Hepatocyte (in vitro differentiated cells): ENCODE measurements at regions not wholly inside any gene's neighbourhood (a gene's known extent, or its start where the extent isn't known, plus 50 kb on each side); places are given as distances from the start of the nearest gene placed in this dataset.

ENCODE experiments used
- DNase-seq: peaks from one replicate; pipeline ENCODE4 v3.0.0-alpha.2; 2016; ENCODE audit warnings: low spot score
- H2AFZ ChIP-seq: fragments of 200-600 bp; sonication (generic); 2 replicates; pipeline ENCODE4 v1.6.0; 2016; ENCODE audit warnings: antibody characterized with exemption, mild to moderate bottlenecking
- H3K27ac ChIP-seq: fragments of 200-600 bp; sonication (generic); 2 replicates; pipeline ENCODE4 v1.5.1; 2016; ENCODE audit warnings: mild to moderate bottlenecking
- H3K27me3 ChIP-seq: fragments of 200-600 bp; sonication (generic); 2 replicates; pipeline ENCODE4 v1.6.1; 2016
- H3K36me3 ChIP-seq: fragments of 200-600 bp; sonication (generic); replicated peaks from 2 replicates; pipeline ENCODE4 v1.5.1; 2016; ENCODE audit warnings: low read depth; ENCODE audit not compliant: insufficient read depth
- H3K4me1 ChIP-seq: fragments of 200-600 bp; sonication (generic); 2 replicates; pipeline ENCODE4 v1.5.1; 2016; ENCODE audit warnings: mild to moderate bottlenecking, moderate library complexity; ENCODE audit not compliant: insufficient read depth
- H3K4me2 ChIP-seq: fragments of 200-600 bp; sonication (generic); 2 replicates; pipeline ENCODE4 v1.6.0; 2016
- H3K4me3 ChIP-seq: fragments of 200-600 bp; sonication (generic); 2 replicates; pipeline ENCODE4 v1.5.1; 2016; ENCODE audit warnings: mild to moderate bottlenecking
- H3K79me2 ChIP-seq: fragments of 200-600 bp; sonication (generic); 2 replicates; pipeline ENCODE4 v1.6.0; 2017; ENCODE audit warnings: mild to moderate bottlenecking
- H3K9me2 ChIP-seq: fragments of 200-600 bp; sonication (generic); replicated peaks from 2 replicates; pipeline ENCODE4 v1.6.0; 2017; ENCODE audit warnings: mild to moderate bottlenecking; ENCODE audit not compliant: insufficient read depth
- H3K9me3 ChIP-seq: fragments of 200-600 bp; sonication (generic); 2 replicates; pipeline ENCODE4 v1.5.1; 2016; ENCODE audit warnings: low read depth, mild to moderate bottlenecking
- H4K20me1 ChIP-seq: fragments of 200-600 bp; sonication (generic); 2 replicates; pipeline ENCODE4 v1.6.0; 2016; ENCODE audit warnings: mild to moderate bottlenecking; ENCODE audit not compliant: insufficient read depth, poor library complexity, severe bottlenecking
- EZH2 ChIP-seq: fragments of 200-600 bp; sonication (generic); IDR thresholded peaks from 2 replicates; pipeline ENCODE4 v1.6.1; 2016; ENCODE audit warnings: antibody characterized with exemption, mild to moderate bottlenecking, borderline replicate concordance
- EZH2phosphoT487 ChIP-seq: fragments of 200-600 bp; sonication (generic); IDR thresholded peaks from one replicate; pipeline ENCODE4 v1.6.1; 2018; ENCODE audit warnings: antibody characterized with exemption, mild to moderate bottlenecking, low read depth, moderate library complexity; ENCODE audit not compliant: unreplicated experiment, severe bottlenecking
- WGBS: methylation state at CpG from one replicate; pipeline ENCODE4 v1.1.6; 2016; ENCODE audit warnings: low lambda C conversion rate; ENCODE audit errors: missing lambda C conversion rate; 5-methylcytosine and 5-hydroxymethylcytosine counted together
- TF ChIP-seq, protein P1 (sequence below): fragments of 200-600 bp; sonication (generic); IDR thresholded peaks from 2 replicates; pipeline ENCODE4 v1.5.1; 2016; ENCODE audit warnings: antibody characterized with exemption, mild to moderate bottlenecking; ENCODE audit not compliant: poor library complexity

DNA sequence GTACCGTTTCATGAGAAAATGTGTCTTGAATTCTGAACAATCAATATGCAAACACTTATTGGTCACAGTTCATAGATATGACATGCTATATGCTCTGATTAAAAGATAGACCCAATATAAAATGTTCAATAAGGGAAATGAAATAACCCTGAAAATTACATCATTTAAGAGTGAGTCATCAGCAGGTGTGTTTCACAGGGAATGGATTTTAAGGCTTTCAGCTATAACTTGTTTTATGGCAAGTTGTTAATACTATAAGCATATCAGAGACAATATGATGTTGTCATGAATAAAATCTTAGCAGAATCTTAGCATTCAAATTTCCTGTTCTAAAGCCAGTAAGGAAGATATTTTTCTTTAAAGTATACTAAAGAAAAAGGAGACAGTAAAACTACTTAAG lies 483.4 kb upstream of the PCDH9 start:
- Histone ChIP-seq H3K27ac (no peak overlapping the region), H3K27me3 (no peaks in the 10 kb centered on the region), H2AFZ (no peak overlapping the region), H3K9me2 (no peaks in the 10 kb centered on the region), H3K4me2 (no peak overlapping the region), H3K36me3 (no peaks in the 10 kb centered on the region), H3K4me3 (no peak overlapping the region), H3K9me3 (no peaks in the 10 kb centered on the region), H3K79me2 (no peaks in the 10 kb centered on the region), H4K20me1 (no peaks in the 10 kb centered on the region), H3K4me1 (no peaks in the 10 kb centered on the region)
- TF ChIP-seq EZH2phosphoT487 (no peak), EZH2 (no peak)
- TF ChIP-seq, protein P1, sequence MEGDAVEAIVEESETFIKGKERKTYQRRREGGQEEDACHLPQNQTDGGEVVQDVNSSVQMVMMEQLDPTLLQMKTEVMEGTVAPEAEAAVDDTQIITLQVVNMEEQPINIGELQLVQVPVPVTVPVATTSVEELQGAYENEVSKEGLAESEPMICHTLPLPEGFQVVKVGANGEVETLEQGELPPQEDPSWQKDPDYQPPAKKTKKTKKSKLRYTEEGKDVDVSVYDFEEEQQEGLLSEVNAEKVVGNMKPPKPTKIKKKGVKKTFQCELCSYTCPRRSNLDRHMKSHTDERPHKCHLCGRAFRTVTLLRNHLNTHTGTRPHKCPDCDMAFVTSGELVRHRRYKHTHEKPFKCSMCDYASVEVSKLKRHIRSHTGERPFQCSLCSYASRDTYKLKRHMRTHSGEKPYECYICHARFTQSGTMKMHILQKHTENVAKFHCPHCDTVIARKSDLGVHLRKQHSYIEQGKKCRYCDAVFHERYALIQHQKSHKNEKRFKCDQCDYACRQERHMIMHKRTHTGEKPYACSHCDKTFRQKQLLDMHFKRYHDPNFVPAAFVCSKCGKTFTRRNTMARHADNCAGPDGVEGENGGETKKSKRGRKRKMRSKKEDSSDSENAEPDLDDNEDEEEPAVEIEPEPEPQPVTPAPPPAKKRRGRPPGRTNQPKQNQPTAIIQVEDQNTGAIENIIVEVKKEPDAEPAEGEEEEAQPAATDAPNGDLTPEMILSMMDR = no peak
- WGBS = 89% methylated on average over 1 of the region's 1 CpG
- no peak for DNase-seq

DNA sequence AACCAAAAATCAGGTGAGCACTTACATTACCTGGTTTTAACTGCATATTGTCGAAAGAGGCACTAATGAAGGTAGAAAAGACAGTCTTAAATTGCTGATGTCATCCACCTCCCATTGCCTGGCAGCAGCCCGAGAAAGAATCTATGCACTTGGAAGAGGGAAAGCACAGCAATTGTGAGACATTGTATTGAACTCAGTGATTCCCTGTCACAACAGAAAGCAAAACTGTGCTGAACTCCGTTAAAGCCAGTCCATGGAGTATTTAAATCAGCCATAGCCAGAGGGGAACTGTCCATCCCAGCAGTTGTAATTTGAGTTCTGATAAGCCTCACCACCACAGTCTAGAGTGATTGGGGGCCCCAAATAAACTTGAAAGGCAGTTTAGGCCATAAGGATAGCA lies 466.6 kb upstream of the PCDH9 start:
- no peak overlapping the region for H2AFZ ChIP-seq
- H3K4me2 ChIP-seq = no peak overlapping the region
- H3K27me3 ChIP-seq = no peaks in the 10 kb centered on the region
- 67% methylated on average over 3 of the region's 3 CpGs for WGBS
- no peaks in the 10 kb centered on the region for H3K4me1 ChIP-seq
- no peaks in the 10 kb centered on the region for H3K9me2 ChIP-seq
- no peaks in the 10 kb centered on the region for H3K36me3 ChIP-seq
- DNase-seq = no peak
- no peak overlapping the region for H3K4me3 ChIP-seq
- TF ChIP-seq EZH2 (no peak), EZH2phosphoT487 (no peak)
- TF ChIP-seq, protein P1 = no peak
- no peaks in the 10 kb centered on the region for H4K20me1 ChIP-seq
- H3K79me2 ChIP-seq = no peaks in the 10 kb centered on the region
- no peaks in the 10 kb centered on the region for H3K9me3 ChIP-seq
- H3K27ac ChIP-seq = no peak overlapping the region

DNA sequence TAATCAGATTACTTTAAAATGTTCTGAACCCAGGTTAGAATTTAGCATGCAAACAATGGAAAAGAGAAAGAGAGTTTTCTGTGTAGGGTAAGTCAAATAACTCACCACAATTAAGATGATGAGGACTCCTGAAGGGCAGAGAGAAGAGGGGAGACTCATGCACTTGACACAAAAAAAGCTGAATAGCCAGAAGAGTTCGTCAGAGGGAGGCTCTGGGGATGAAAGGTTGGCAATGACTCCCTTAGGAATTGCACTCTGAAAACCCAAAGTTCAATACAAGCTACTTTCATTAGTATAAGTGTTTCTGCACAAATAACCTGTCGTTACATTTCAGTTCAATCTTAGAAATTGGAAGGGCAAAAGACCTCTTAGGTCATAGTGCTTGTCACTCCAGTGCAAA lies 434.4 kb upstream of the PCDH9 start:
- no peaks in the 10 kb centered on the region for H3K9me2 ChIP-seq
- no peaks in the 10 kb centered on the region for H3K79me2 ChIP-seq
- no peak overlapping the region for H3K27ac ChIP-seq
- H3K9me3 ChIP-seq = no peaks in the 10 kb centered on the region
- H3K4me2 ChIP-seq = no peak overlapping the region
- H3K4me1 ChIP-seq = no peaks in the 10 kb centered on the region
- DNase-seq = no peak
- TF ChIP-seq EZH2 (no peak), EZH2phosphoT487 (no peak)
- TF ChIP-seq, protein P1 = no peak
- H3K36me3 ChIP-seq = no peaks in the 10 kb centered on the region
- no peaks in the 10 kb centered on the region for H3K27me3 ChIP-seq
- WGBS = 72% methylated on average over 2 of the region's 2 CpGs
- no peak overlapping the region for H2AFZ ChIP-seq
- H3K4me3 ChIP-seq = no peak overlapping the region
- no peaks in the 10 kb centered on the region for H4K20me1 ChIP-seq

DNA sequence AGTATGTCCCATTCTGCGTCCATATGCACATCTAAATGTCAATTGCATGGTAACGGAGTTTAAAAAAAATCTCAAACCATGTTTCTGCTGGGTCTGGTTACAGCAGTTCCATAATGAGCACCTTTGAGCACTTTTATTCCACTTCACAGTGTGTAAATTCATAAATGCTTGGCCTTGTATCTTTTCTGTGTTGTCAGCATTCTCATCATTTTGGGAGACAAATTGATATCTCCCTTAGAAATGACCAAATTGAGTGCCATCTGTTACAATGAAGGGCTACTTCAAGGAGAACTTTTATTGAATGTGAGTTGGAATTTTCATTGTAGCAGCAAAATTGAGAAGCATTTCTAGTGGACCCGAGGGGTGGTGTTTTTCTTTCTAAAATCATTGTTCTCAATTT lies 432.9 kb upstream of the PCDH9 start:
- no peaks in the 10 kb centered on the region for H4K20me1 ChIP-seq
- no peaks in the 10 kb centered on the region for H3K27me3 ChIP-seq
- H3K4me3 ChIP-seq = no peak overlapping the region
- no peaks in the 10 kb centered on the region for H3K9me3 ChIP-seq
- H3K79me2 ChIP-seq = no peaks in the 10 kb centered on the region
- no peak overlapping the region for H3K4me2 ChIP-seq
- TF ChIP-seq EZH2 = no peak
- TF ChIP-seq, protein P1 = no peak
- no peak for TF ChIP-seq EZH2phosphoT487
- no peaks in the 10 kb centered on the region for H3K9me2 ChIP-seq
- no peak for DNase-seq
- no peaks in the 10 kb centered on the region for H3K4me1 ChIP-seq
- H2AFZ ChIP-seq = no peak overlapping the region
- 93% methylated on average over 3 of the region's 3 CpGs for WGBS
- no peak overlapping the region for H3K27ac ChIP-seq
- no peaks in the 10 kb centered on the region for H3K36me3 ChIP-seq
